ENCODE measurements at regions not wholly inside any gene's neighbourhood (a gene's known extent, or its start where the extent isn't known, plus 50 kb on each side); places are given as distances from the start of the nearest gene placed in this dataset.
A peak's percentile ranks its signal among the peaks of the same experiment; 100 is the strongest.

DNA sequence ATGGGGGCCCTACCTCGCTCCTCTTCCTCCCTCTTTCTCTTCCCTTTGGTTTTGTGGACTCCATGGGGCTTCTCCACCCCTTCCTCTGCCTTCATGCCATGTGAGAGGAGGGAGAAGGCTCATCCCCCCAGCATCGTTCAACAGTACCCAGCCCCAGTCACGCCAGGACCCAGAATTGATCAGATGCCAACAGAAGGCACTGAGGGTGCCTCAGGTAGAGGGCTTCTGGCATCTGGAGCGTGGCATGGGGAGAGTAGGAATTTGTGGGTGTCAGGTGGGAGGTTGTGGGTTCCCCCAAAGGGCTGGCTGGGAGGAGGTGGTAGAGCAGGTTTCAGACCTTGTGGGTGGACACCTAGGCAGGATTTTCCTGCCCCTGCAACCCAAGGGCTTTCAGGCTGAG lies 122.0 kb downstream of the TWIST2 start:
- no peaks in the 10 kb centered on the region for H3K9me3 ChIP-seq (ENCODE audit: severe bottlenecking)

GRCh38 chr2:238970553-238971081 lies 122.7 kb downstream of the TWIST2 start:
- no peaks in the 10 kb centered on the region for H3K27me3 ChIP-seq (ENCODE audit: insufficient read depth, poor library complexity, severe bottlenecking)
- H3K4me1 ChIP-seq (ENCODE audit: insufficient read depth, poor library complexity, severe bottlenecking) = peaks cover 9% of the 10 kb centered on the region
- no peaks in the 10 kb centered on the region for H3K9me3 ChIP-seq (ENCODE audit: severe bottlenecking)
- peak; percentile 85 for ATAC-seq (ENCODE audit: low read depth)
- H3K36me3 ChIP-seq (ENCODE audit: low read depth) = no peaks in the 10 kb centered on the region
- TF ChIP-seq, protein P1, sequence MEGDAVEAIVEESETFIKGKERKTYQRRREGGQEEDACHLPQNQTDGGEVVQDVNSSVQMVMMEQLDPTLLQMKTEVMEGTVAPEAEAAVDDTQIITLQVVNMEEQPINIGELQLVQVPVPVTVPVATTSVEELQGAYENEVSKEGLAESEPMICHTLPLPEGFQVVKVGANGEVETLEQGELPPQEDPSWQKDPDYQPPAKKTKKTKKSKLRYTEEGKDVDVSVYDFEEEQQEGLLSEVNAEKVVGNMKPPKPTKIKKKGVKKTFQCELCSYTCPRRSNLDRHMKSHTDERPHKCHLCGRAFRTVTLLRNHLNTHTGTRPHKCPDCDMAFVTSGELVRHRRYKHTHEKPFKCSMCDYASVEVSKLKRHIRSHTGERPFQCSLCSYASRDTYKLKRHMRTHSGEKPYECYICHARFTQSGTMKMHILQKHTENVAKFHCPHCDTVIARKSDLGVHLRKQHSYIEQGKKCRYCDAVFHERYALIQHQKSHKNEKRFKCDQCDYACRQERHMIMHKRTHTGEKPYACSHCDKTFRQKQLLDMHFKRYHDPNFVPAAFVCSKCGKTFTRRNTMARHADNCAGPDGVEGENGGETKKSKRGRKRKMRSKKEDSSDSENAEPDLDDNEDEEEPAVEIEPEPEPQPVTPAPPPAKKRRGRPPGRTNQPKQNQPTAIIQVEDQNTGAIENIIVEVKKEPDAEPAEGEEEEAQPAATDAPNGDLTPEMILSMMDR (IDR thresholded peaks at IDR 0.05; ENCODE audit: poor library complexity, severe bottlenecking) = peak; percentile 96
- no peak overlapping the region for H3K27ac ChIP-seq (ENCODE audit: poor library complexity, severe bottlenecking)
- no peak for DNase-seq (ENCODE audit: low spot score)
- no peak overlapping the region for H3K4me3 ChIP-seq (ENCODE audit: severe bottlenecking)

More for the DNA sequence above, 122.0 kb downstream of the TWIST2 start:
- DNase-seq (ENCODE audit: low spot score) (no peak), ATAC-seq (ENCODE audit: low read depth) (no peak)
- no peaks in the 10 kb centered on the region for H3K27me3 ChIP-seq (ENCODE audit: insufficient read depth, poor library complexity, severe bottlenecking)
- no peaks in the 10 kb centered on the region for H3K36me3 ChIP-seq (ENCODE audit: low read depth)
- H3K4me1 ChIP-seq (ENCODE audit: insufficient read depth, poor library complexity, severe bottlenecking) = peaks cover 9% of the 10 kb centered on the region
- TF ChIP-seq, protein P1 (IDR thresholded peaks at IDR 0.05; ENCODE audit: poor library complexity, severe bottlenecking) = no peak
- H3K27ac ChIP-seq (ENCODE audit: poor library complexity, severe bottlenecking) = no peak overlapping the region
- no peak overlapping the region for H3K4me3 ChIP-seq (ENCODE audit: severe bottlenecking)

DNA sequence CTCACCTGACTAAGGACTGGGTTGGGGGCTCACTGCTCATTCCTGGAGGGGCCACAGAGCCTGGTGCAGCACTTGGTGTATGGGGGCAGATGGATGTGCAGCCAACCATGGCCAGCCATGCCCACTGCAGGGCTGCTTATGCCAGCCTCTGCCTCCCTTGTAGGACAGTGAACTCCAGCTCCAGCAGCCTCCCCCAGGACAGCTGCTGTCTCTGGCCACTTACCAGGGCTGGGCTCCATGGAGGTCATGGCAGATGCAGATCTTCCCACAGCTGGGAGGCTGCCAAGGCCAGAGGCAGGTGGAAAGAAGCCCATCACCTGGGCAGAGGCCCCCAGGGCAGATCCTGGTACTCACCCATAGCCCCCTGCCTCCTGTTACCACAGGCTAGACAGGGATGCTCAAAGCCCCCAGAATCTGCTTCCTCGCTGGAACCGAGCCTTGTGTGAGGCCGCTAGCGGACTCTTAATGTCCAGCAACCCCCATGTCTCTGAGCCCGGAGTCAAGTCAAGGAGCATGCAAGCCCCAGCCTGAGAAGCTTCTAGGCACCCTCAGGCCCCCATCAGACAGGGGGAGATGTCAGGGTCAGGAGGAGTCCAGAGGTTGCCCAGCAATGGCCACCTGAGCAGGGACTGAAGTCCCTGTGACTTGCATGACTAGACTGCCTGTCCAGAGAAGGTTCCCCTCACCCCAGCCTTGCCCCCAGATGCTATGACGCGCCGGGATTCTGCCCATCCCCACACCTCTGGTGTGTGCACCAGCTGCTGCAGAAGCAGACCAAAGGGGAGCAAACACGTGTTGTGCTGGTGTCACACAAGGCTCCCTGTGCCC lies 123.6 kb downstream of the TWIST2 start:
- Histone ChIP-seq H3K36me3 (ENCODE audit: low read depth) (no peaks in the 10 kb centered on the region), H3K27ac (ENCODE audit: poor library complexity, severe bottlenecking) (no peak overlapping the region), H3K9me3 (ENCODE audit: severe bottlenecking) (no peaks in the 10 kb centered on the region), H3K4me3 (ENCODE audit: severe bottlenecking) (no peak overlapping the region), H3K27me3 (ENCODE audit: insufficient read depth, poor library complexity, severe bottlenecking) (no peaks in the 10 kb centered on the region), H3K4me1 (ENCODE audit: insufficient read depth, poor library complexity, severe bottlenecking) (peaks cover 9% of the 10 kb centered on the region)
- no peak for ATAC-seq (ENCODE audit: low read depth)
- peak; percentile 45 for DNase-seq (ENCODE audit: low spot score)
- TF ChIP-seq, protein P1 (IDR thresholded peaks at IDR 0.05; ENCODE audit: poor library complexity, severe bottlenecking) = no peak

GRCh38 chr2:238972146-238972445 lies 124.2 kb downstream of the TWIST2 start:
- Histone ChIP-seq H3K4me3 (ENCODE audit: severe bottlenecking) (no peak overlapping the region), H3K36me3 (ENCODE audit: low read depth) (no peaks in the 10 kb centered on the region), H3K9me3 (ENCODE audit: severe bottlenecking) (no peaks in the 10 kb centered on the region), H3K27me3 (ENCODE audit: insufficient read depth, poor library complexity, severe bottlenecking) (no peaks in the 10 kb centered on the region), H3K27ac (ENCODE audit: poor library complexity, severe bottlenecking) (no peak overlapping the region), H3K4me1 (ENCODE audit: insufficient read depth, poor library complexity, severe bottlenecking) (peaks cover 9% of the 10 kb centered on the region)
- ATAC-seq (ENCODE audit: low read depth) = no peak
- TF ChIP-seq, protein P1 (IDR thresholded peaks at IDR 0.05; ENCODE audit: poor library complexity, severe bottlenecking) = no peak
- DNase-seq (ENCODE audit: low spot score) = no peak
